ENCODE measurements at regions not wholly inside any gene's neighbourhood (a gene's known extent, or its start where the extent isn't known, plus 50 kb on each side); places are given as distances from the start of the nearest gene placed in this dataset.
"Not testable (repeated sequence)": the region's sequence is repeated elsewhere in the genome, so short reads cannot be mapped to it uniquely, and the experiment has no call there.

DNA sequence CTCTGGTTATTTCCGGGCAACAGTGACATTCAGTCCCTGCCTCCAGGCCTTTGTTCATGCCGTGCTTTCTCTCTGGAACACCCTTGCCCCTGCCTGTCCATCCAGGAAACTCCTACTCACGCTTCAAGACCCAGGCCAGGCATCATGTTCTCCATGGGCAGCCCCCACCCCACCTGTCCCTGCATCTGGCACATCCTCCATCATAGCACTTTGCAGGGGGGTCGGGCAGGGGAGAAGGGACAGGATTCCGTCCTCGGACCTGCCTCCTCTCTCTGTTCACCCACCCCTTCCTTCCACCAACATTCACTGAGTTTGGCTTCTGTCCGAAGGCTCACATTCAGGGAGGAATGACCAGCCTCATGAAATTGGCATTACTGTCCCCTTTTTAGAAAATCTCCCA lies 206.1 kb downstream of the MATN1 start:
- not testable (repeated sequence) for H3K27ac ChIP-seq (ENCODE audit: low read depth in 1 of 2, low read length in 1 of 2); H3K4me3 ChIP-seq (ENCODE audit: low read length in 2 of 2); H3K4me1 ChIP-seq (ENCODE audit: control insufficient read depth in 2 of 2, insufficient read depth in 2 of 2, low read length in 2 of 2); H3K27me3 ChIP-seq (ENCODE audit: control insufficient read depth in 2 of 2, insufficient read depth in 1 of 2, low read length in 1 of 2); H3K9me3 ChIP-seq (ENCODE audit: control insufficient read depth in 2 of 2, insufficient read depth in 1 of 2, low read length in 1 of 2); DNase-seq (ENCODE audit: low read depth in 6 of 9, low spot score in 9 of 9); H3K36me3 ChIP-seq (ENCODE audit: control insufficient read depth in 2 of 2, insufficient read depth in 2 of 2, low read length in 1 of 2)
- 87% methylated on average over 7 of the region's 7 CpGs for WGBS

DNA sequence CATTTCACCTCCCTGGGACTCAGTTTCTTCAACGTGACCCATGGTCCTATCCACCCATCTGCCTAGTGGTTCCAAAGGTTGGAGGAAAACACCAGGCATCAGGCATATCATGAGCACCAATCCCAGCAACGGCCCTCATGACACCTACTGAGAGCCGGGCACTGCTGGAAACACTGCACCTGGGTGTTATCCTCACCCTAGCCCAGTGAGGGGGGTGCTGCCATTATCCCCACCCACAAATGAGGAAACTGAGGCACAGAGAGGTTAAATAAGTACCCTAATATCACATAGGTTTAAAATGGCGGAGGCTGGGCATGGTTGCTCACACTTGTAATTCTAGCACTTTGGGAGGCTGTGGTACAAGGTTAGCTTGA lies 206.9 kb downstream of the MATN1 start:
- Histone ChIP-seq H3K4me3 (ENCODE audit: low read length in 2 of 2) (no peak overlapping the region), H3K4me1 (ENCODE audit: control insufficient read depth in 2 of 2, insufficient read depth in 2 of 2, low read length in 2 of 2) (no peaks in the 10 kb centered on the region), H3K9me3 (ENCODE audit: control insufficient read depth in 2 of 2, insufficient read depth in 1 of 2, low read length in 1 of 2) (no peaks in the 10 kb centered on the region), H3K27ac (ENCODE audit: low read depth in 1 of 2, low read length in 1 of 2) (no peak overlapping the region), H3K36me3 (ENCODE audit: control insufficient read depth in 2 of 2, insufficient read depth in 2 of 2, low read length in 1 of 2) (no peaks in the 10 kb centered on the region), H3K27me3 (ENCODE audit: control insufficient read depth in 2 of 2, insufficient read depth in 1 of 2, low read length in 1 of 2) (no peaks in the 10 kb centered on the region)
- no peak for DNase-seq (ENCODE audit: low read depth in 6 of 9, low spot score in 9 of 9)
- 90% methylated on average over 4 of the region's 4 CpGs for WGBS

DNA sequence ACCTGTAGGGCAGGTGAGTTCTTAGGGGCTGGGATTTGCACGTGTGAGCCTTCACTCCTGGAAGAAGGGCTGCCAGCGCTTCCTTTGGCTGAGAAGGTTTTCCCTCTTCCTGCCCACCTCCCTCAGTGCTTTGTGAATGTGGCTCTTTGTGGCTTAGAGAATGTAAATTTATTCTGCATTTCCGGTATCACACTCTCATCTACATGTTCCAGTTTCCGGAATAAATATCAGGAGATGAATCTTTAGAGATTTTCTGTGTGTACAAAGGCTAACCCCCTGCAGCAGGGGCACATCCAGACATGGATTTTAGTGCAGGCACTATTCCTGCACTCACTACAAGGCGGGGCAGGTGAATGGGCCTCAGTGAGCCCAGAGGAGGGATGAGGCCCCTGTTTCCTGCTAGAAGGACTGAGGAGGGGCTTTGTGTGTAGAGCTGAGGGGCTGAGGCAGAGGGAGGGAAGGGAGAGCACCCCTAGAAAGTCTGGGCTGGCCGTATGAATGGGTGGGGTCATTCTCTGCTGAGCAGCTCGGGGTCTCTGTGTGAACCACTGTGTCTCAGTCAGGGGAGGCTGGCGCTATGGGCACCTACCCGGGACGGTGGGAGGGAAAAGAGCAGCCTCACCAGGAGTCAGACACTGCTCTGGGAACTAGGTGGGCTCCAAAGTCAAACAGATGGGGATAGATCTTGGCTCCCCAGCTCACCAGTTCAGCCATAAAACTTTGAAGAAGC lies 207.5 kb downstream of the MATN1 start:
- no peak for DNase-seq (ENCODE audit: low read depth in 6 of 9, low spot score in 9 of 9)
- no peak overlapping the region for H3K4me3 ChIP-seq (ENCODE audit: low read length in 2 of 2)
- WGBS: 68% methylated on average over 10 of the region's 10 CpGs

DNA sequence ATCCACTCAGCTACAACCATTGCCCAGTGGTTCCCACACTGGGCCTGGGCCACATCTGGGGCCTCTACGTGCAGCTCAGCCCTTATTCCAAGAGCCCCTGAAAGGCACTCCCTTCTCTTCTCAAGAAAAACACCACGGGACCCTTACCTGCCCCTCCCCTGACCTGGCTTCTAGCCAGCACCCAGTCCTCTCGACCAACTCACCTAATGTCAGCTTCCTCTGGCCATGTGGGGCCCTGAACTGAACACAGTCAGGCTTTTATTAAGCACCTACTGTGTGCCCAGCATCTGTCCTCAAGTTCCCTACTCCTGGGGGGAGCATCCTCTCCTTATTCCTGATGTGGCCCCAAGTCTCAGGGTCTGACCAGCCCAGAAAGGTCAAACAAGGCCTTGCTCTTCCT lies 208.4 kb downstream of the MATN1 start:
- DNase-seq (ENCODE audit: low read depth in 6 of 9, low spot score in 9 of 9): no peak
- WGBS: 68% methylated on average over 3 of the region's 3 CpGs
- no peaks in the 10 kb centered on the region for H3K36me3 ChIP-seq (ENCODE audit: control insufficient read depth in 2 of 2, insufficient read depth in 2 of 2, low read length in 1 of 2)
- H3K4me3 ChIP-seq (ENCODE audit: low read length in 2 of 2): no peak overlapping the region
- H3K27ac ChIP-seq (ENCODE audit: low read depth in 1 of 2, low read length in 1 of 2): no peak overlapping the region
- H3K27me3 ChIP-seq (ENCODE audit: control insufficient read depth in 2 of 2, insufficient read depth in 1 of 2, low read length in 1 of 2): no peaks in the 10 kb centered on the region
- H3K4me1 ChIP-seq (ENCODE audit: control insufficient read depth in 2 of 2, insufficient read depth in 2 of 2, low read length in 2 of 2): no peaks in the 10 kb centered on the region
- H3K9me3 ChIP-seq (ENCODE audit: control insufficient read depth in 2 of 2, insufficient read depth in 1 of 2, low read length in 1 of 2): no peaks in the 10 kb centered on the region

More for the DNA sequence above, 207.5 kb downstream of the MATN1 start:
- Histone ChIP-seq H3K27ac (ENCODE audit: low read depth in 1 of 2, low read length in 1 of 2) (no peak overlapping the region), H3K27me3 (ENCODE audit: control insufficient read depth in 2 of 2, insufficient read depth in 1 of 2, low read length in 1 of 2) (no peaks in the 10 kb centered on the region), H3K4me1 (ENCODE audit: control insufficient read depth in 2 of 2, insufficient read depth in 2 of 2, low read length in 2 of 2) (no peaks in the 10 kb centered on the region), H3K36me3 (ENCODE audit: control insufficient read depth in 2 of 2, insufficient read depth in 2 of 2, low read length in 1 of 2) (no peaks in the 10 kb centered on the region), H3K9me3 (ENCODE audit: control insufficient read depth in 2 of 2, insufficient read depth in 1 of 2, low read length in 1 of 2) (no peaks in the 10 kb centered on the region)

DNA sequence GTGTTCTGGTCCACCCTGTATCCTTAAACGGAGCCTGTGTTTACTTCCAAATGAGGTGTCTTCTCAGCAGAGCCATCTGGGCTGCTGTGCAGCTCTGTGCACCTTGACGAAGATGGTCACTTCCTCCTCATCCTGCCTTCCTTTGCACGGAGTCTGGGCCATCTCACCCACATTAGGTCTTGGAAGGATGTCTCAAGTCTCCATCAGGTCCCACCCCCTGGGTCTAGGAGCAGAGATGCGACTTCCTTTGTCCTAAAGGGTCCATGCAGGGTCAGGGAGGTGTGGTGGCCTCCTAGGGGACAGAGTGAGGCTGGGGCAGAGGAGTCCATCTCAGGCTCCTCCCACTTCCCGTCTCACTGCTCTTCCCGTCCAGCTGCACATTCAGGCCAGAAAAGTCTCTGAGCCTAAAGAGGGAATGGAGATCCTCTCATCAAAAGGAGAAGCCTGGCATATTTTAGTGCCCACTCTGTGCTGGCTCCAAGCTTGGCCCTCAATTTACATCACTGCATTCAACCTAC lies 209.2 kb downstream of the MATN1 start:
- no peak for DNase-seq (ENCODE audit: low read depth in 6 of 9, low spot score in 9 of 9)
- Histone ChIP-seq H3K27ac (ENCODE audit: low read depth in 1 of 2, low read length in 1 of 2) (no peak overlapping the region), H3K4me3 (ENCODE audit: low read length in 2 of 2) (no peak overlapping the region), H3K36me3 (ENCODE audit: control insufficient read depth in 2 of 2, insufficient read depth in 2 of 2, low read length in 1 of 2) (no peaks in the 10 kb centered on the region), H3K9me3 (ENCODE audit: control insufficient read depth in 2 of 2, insufficient read depth in 1 of 2, low read length in 1 of 2) (no peaks in the 10 kb centered on the region), H3K27me3 (ENCODE audit: control insufficient read depth in 2 of 2, insufficient read depth in 1 of 2, low read length in 1 of 2) (no peaks in the 10 kb centered on the region), H3K4me1 (ENCODE audit: control insufficient read depth in 2 of 2, insufficient read depth in 2 of 2, low read length in 2 of 2) (no peaks in the 10 kb centered on the region)
- 53% methylated on average over 6 of the region's 6 CpGs for WGBS

DNA sequence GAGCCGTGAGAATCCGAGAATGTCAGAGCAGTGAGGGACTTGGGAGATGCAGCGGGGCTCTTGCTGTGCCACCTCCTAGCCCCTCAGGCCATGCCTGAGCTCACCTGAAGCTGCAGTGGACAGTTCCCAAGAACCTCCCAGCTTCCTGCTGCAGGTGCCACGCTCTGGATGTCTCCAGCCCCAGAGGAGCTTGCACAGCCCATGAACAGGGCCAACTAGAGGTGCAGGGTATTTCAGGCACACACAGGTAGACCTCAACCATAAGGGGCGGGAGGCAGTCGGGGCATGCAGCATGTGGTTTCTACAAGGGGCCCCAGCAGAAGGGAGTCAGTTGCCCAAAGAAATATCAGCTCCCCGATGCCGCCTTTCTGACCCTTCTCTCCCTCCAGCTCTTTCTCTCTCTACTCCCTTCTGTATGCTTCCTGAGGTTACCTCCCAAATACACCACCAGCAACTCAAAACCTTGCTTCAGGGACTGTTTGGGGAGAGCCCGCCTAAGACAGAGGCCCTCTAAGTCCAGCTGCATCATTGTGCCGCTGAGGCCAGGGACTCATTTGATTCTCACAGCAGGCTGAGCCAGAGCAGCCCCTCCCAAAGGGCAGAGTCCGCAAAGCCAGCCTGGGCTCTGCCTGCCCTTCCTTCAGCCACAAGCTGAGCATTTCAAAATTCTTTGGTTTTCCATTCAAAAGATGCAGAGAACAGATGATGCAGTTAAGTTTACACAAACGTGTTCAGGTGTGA lies 209.8 kb downstream of the MATN1 start:
- H3K27me3 ChIP-seq (ENCODE audit: control insufficient read depth in 2 of 2, insufficient read depth in 1 of 2, low read length in 1 of 2): no peaks in the 10 kb centered on the region
- H3K9me3 ChIP-seq (ENCODE audit: control insufficient read depth in 2 of 2, insufficient read depth in 1 of 2, low read length in 1 of 2): no peaks in the 10 kb centered on the region
- WGBS: 81% methylated on average over 12 of the region's 12 CpGs
- DNase-seq (ENCODE audit: low read depth in 6 of 9, low spot score in 9 of 9): no peak
- no peak overlapping the region for H3K4me3 ChIP-seq (ENCODE audit: low read length in 2 of 2)
- H3K4me1 ChIP-seq (ENCODE audit: control insufficient read depth in 2 of 2, insufficient read depth in 2 of 2, low read length in 2 of 2): no peaks in the 10 kb centered on the region
- H3K36me3 ChIP-seq (ENCODE audit: control insufficient read depth in 2 of 2, insufficient read depth in 2 of 2, low read length in 1 of 2): no peaks in the 10 kb centered on the region
- no peak overlapping the region for H3K27ac ChIP-seq (ENCODE audit: low read depth in 1 of 2, low read length in 1 of 2)

DNA sequence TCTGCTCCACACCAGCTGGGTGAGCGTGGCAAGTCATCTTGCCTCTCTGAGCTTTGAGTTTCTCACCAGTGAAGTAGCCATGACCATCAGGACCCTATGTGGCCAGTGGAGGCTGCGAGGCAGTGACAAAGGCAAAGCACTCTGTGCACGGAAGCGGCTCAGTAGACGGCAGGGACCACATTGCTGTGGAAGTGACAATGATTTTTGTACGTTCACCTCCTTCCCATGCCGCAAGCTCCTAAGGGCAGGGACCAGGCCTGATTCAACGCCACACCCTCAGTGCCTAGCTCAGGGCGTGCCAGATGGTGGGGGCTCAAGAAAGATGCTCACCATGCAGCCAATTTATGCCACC lies 210.5 kb downstream of the MATN1 start:
- DNase-seq (ENCODE audit: low read depth in 6 of 9, low spot score in 9 of 9): no peak
- H3K9me3 ChIP-seq (ENCODE audit: control insufficient read depth in 2 of 2, insufficient read depth in 1 of 2, low read length in 1 of 2): no peaks in the 10 kb centered on the region
- no peaks in the 10 kb centered on the region for H3K36me3 ChIP-seq (ENCODE audit: control insufficient read depth in 2 of 2, insufficient read depth in 2 of 2, low read length in 1 of 2)
- no peak overlapping the region for H3K4me3 ChIP-seq (ENCODE audit: low read length in 2 of 2)
- H3K27me3 ChIP-seq (ENCODE audit: control insufficient read depth in 2 of 2, insufficient read depth in 1 of 2, low read length in 1 of 2): no peaks in the 10 kb centered on the region
- H3K27ac ChIP-seq (ENCODE audit: low read depth in 1 of 2, low read length in 1 of 2): no peak overlapping the region
- 93% methylated on average over 9 of the region's 9 CpGs for WGBS
- H3K4me1 ChIP-seq (ENCODE audit: control insufficient read depth in 2 of 2, insufficient read depth in 2 of 2, low read length in 2 of 2): no peaks in the 10 kb centered on the region

DNA sequence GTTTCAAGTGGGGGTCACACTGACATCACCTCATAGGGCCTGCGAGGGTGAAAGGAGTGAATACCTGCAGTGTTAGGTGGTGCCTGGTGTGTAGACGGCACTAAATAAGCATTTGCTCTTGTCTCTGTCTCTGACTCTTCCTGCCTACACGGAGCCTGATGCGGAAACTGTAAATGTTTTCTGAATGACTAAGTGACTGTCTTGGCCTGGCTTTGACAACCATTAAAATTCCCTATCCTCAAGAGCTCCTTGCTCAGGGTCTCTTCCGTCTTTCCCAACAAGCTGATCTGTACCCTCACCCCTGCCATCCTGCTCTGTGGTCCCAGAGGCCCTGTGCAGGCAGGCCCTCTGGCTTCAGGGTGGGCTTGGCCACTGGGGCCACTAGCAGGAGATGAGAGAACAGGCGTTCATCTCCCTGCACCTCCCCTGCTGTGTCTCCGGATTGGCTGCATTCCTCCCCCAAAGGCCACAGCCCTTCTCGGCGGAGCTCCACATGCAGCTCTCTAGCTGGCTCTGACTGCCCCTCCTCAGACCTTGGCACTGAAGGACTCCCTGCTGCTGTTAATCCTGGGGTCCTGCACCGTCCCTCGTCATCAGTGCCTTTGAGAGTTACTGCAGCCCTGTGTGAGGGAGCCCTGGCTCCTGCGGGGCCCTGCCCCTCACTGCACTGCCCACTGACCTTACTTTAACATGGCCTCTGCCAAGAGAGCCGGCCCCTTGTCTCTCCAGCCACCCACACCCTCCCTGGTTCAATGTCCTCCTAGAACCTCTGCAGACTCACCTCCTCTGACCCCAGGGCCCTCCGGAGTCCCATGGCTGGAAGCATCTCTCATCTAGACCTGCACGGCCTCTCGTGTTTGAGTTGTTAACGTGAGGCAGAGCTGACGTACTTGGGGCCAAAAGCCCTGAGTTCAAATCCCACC lies 211.1 kb downstream of the MATN1 start:
- Histone ChIP-seq H3K9me3 (ENCODE audit: control insufficient read depth in 2 of 2, insufficient read depth in 1 of 2, low read length in 1 of 2) (no peaks in the 10 kb centered on the region), H3K27ac (ENCODE audit: low read depth in 1 of 2, low read length in 1 of 2) (no peak overlapping the region), H3K36me3 (ENCODE audit: control insufficient read depth in 2 of 2, insufficient read depth in 2 of 2, low read length in 1 of 2) (no peaks in the 10 kb centered on the region), H3K4me3 (ENCODE audit: low read length in 2 of 2) (no peak overlapping the region), H3K4me1 (ENCODE audit: control insufficient read depth in 2 of 2, insufficient read depth in 2 of 2, low read length in 2 of 2) (no peaks in the 10 kb centered on the region), H3K27me3 (ENCODE audit: control insufficient read depth in 2 of 2, insufficient read depth in 1 of 2, low read length in 1 of 2) (no peaks in the 10 kb centered on the region)
- WGBS: 62% methylated on average over 18 of the region's 18 CpGs
- DNase-seq (ENCODE audit: low read depth in 6 of 9, low spot score in 9 of 9): no peak

DNA sequence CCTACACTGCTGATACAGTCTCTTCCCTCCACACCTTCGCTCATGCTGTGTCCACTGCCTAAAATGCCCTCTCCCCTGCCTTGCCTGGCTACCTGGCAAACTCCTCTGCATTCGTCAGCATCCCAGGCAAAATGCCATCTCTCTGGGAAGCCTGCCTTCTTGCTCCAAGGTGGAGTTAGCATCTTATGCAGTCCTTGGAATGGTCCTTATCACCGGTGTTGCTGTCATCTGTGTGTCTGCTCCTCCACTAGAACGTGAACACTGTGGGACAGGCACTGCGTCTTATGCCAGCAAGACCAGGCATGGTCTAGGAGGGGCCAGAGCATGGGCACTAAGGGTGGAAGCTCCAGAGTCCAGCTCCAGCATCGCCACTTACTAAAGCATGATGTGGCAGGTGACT lies 211.8 kb downstream of the MATN1 start:
- Histone ChIP-seq H3K27ac (ENCODE audit: low read depth in 1 of 2, low read length in 1 of 2) (no peak overlapping the region), H3K4me1 (ENCODE audit: control insufficient read depth in 2 of 2, insufficient read depth in 2 of 2, low read length in 2 of 2) (no peaks in the 10 kb centered on the region), H3K27me3 (ENCODE audit: control insufficient read depth in 2 of 2, insufficient read depth in 1 of 2, low read length in 1 of 2) (no peaks in the 10 kb centered on the region), H3K4me3 (ENCODE audit: low read length in 2 of 2) (no peak overlapping the region), H3K36me3 (ENCODE audit: control insufficient read depth in 2 of 2, insufficient read depth in 2 of 2, low read length in 1 of 2) (no peaks in the 10 kb centered on the region), H3K9me3 (ENCODE audit: control insufficient read depth in 2 of 2, insufficient read depth in 1 of 2, low read length in 1 of 2) (no peaks in the 10 kb centered on the region)
- 93% methylated on average over 6 of the region's 6 CpGs for WGBS
- no peak for DNase-seq (ENCODE audit: low read depth in 6 of 9, low spot score in 9 of 9)
